ENCODE measurements at regions not wholly inside any gene's neighbourhood (a gene's known extent, or its start where the extent isn't known, plus 50 kb on each side); places are given as distances from the start of the nearest gene placed in this dataset.

DNA sequence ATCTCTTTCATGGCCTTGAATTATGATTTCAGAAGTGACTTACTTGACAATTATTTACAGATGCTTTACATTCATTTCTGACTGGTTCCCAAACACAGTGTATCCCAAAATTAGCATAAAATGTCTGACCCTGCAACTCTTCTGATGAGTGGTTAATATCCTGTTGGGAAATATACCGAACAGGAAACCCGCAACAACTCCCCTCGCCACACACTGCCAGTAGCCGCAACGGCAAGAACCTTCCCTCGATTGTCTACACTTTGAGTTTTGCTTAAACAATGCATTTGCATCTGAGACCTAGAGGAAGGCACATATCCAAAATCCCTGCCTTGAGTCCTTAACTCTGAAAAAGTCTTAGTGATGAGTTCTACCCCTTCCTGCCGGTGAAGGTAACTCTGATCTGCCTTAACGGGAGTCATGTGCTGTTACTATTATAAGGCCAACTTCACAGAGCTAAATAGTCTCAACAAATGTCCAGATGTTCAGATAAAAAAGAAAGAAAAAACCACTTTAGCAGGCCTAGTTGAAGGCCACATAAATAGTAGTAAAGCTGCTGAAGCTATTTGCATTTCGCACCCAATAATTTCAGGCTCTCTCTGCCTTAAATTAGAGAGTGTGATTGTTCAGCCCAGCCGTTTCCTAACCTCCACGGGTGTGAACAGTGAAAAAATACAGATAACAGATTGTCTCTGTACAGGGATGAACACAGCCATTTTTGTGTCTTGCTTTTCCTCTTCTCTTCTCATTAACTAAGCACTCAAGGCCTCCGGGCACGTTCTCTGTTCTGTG is 321.1 kb downstream of the HS3ST3B1 start:
- H3K36me3 Mint-ChIP-seq (ENCODE audit: low read depth): no peaks in the 10 kb centered on the region
- no peak overlapping the region for H3K4me3 Mint-ChIP-seq

DNA sequence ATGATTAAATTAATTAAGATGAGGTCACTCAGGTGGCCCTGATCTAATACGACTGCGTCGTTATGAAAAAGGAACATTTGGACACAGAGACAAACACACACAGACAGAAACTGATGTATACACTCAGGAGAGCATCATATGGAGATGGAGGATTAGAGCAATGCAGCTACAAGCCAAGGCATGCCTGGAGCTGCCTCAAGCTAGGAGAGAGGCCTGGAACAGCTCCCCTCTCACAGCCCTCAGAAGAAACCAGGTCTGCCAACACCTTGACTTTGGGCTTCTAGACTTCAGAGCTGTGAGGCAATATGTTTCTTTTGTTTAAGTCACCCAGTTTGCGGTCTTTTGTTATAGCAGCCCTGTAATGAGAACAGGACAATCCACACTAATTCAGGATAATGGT is 318.9 kb downstream of the HS3ST3B1 start:
- H3K4me3 Mint-ChIP-seq: no peak overlapping the region
- no peaks in the 10 kb centered on the region for H3K9me3 Mint-ChIP-seq
- no peak overlapping the region for H3K27ac Mint-ChIP-seq
- H3K36me3 Mint-ChIP-seq (ENCODE audit: low read depth): no peaks in the 10 kb centered on the region
- H3K4me1 Mint-ChIP-seq (ENCODE audit: low read depth): no peaks in the 10 kb centered on the region
- H3K27me3 Mint-ChIP-seq (ENCODE audit: low read depth): no peaks in the 10 kb centered on the region

More for the DNA sequence above, 321.1 kb downstream of the HS3ST3B1 start:
- H3K4me1 Mint-ChIP-seq (ENCODE audit: low read depth): no peaks in the 10 kb centered on the region
- no peak overlapping the region for H3K27ac Mint-ChIP-seq
- H3K9me3 Mint-ChIP-seq: no peaks in the 10 kb centered on the region
- H3K27me3 Mint-ChIP-seq (ENCODE audit: low read depth): no peaks in the 10 kb centered on the region

DNA sequence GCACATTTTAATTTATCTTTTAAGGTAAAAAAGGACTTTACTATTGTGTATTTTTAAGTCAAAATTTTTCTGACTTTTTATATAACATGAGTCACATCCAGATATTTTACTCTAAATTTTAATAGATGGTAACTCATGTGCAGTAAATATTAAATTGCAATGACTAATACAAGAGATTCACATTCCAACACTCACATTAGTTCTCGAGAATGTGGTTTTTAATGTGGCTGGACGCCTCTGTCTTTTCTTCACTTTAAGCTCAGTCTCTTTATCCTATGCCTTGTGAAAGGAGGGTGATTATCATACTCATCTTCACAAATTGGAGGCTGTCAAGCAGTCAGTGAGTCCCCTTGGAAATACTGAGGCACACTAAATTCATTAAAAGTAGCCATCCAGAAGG is 315.6 kb downstream of the HS3ST3B1 start:
- H3K27ac Mint-ChIP-seq: no peak overlapping the region
- no peak overlapping the region for H3K4me3 Mint-ChIP-seq
- H3K9me3 Mint-ChIP-seq: peaks cover 3% of the 10 kb centered on the region
- no peaks in the 10 kb centered on the region for H3K27me3 Mint-ChIP-seq (ENCODE audit: low read depth)
- no peaks in the 10 kb centered on the region for H3K4me1 Mint-ChIP-seq (ENCODE audit: low read depth)
- H3K36me3 Mint-ChIP-seq (ENCODE audit: low read depth): no peaks in the 10 kb centered on the region

DNA sequence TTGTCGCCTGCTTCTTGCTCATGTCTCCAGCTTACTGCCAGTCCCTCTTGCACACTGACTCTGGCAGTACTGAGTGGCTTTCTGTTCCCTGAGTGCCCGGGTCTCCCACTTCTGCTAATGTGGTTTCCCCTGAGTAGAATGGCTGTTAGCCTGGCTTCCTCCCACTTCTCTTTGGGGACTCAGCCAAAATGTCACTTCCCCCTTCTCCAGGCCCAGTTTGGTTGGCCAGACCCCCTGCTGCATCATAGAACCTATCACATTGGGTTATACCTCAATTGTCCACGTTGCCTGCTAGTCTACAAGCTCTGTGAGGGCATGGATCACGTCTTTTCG is 304.4 kb downstream of the HS3ST3B1 start:
- no peaks in the 10 kb centered on the region for H3K27me3 Mint-ChIP-seq (ENCODE audit: low read depth)
- no peaks in the 10 kb centered on the region for H3K36me3 Mint-ChIP-seq (ENCODE audit: low read depth)
- H3K27ac Mint-ChIP-seq: no peak overlapping the region
- peaks cover 13% of the 10 kb centered on the region for H3K9me3 Mint-ChIP-seq
- no peaks in the 10 kb centered on the region for H3K4me1 Mint-ChIP-seq (ENCODE audit: low read depth)
- no peak overlapping the region for H3K4me3 Mint-ChIP-seq

DNA sequence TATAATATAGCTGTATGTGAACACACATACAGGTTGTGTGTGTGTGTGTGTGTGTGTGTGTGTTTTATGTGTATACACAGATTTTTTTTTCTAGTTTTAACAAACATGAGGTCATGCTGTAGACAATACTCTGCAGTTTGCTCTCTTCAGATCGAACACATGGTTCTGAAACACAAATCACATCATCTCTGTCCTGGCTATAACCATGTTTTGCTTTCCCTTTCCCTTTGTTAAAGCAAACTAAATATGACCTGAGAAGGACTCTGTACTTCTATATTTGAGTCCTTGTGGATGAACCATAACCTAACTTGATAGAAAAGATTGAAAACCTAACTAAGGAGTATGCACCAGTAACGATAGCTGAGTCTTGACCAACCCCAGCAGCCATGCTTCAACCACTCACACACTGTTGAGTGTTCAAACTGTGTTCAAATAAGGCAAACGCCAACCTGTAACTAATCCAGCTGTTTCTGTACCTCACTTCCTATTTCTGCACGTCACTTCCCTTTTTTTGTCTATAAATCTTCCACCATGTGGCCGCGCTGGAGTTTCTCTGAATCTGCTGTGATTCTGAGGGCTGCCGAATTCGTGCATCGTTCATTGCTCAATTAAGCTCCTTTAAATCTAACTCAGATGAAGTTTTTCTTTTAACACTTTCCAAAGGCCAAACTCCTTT is 303.8 kb downstream of the HS3ST3B1 start:
- Mint-ChIP-seq H3K36me3 (ENCODE audit: low read depth) (no peaks in the 10 kb centered on the region), H3K27me3 (ENCODE audit: low read depth) (no peaks in the 10 kb centered on the region), H3K9me3 (peaks cover 9% of the 10 kb centered on the region), H3K4me1 (ENCODE audit: low read depth) (no peaks in the 10 kb centered on the region), H3K27ac (no peak overlapping the region), H3K4me3 (no peak overlapping the region)

DNA sequence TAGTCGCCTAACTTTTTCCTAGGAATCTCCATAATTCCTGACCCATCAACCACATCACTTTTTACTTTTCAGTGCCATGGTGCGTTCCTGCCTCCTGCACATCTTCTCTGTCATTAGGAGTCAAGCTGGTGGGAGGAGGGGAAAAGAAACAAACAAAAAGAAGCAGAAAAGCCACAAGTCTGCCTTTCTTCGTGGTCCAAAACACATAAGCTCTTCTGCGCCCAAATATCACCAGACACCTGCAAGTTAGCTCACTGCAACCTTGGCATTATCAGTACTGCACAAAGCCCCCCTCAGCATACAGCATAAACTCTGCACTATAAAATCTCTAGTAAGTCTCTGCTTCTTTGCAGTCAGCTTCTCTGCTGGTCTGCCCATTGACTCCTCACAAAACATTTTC is 295.3 kb downstream of the HS3ST3B1 start:
- Mint-ChIP-seq H3K36me3 (ENCODE audit: low read depth) (no peaks in the 10 kb centered on the region), H3K4me3 (no peak overlapping the region), H3K27me3 (ENCODE audit: low read depth) (peaks cover 4% of the 10 kb centered on the region), H3K4me1 (ENCODE audit: low read depth) (no peaks in the 10 kb centered on the region), H3K27ac (no peak overlapping the region), H3K9me3 (peaks cover 3% of the 10 kb centered on the region)

DNA sequence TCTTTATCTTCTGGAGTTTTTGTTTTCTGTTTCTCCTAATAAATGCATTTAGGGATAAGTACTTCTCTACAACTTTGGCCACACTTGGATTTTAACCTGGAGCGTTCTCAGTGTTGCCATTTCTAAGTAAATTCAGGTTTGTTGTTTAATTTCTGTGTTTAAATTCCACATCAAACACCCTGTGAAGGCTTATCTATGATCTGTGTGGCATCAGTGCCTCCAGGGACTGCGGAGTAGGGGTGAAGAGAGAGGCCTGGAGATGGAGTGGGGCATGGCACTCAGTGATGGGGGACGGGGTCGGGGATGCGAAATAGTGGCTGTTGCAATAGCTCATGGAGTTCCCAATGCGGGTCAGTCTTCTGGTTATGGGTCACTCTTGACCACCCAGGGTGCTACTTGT is 294.8 kb downstream of the HS3ST3B1 start:
- no peaks in the 10 kb centered on the region for H3K4me1 Mint-ChIP-seq (ENCODE audit: low read depth)
- peaks cover 3% of the 10 kb centered on the region for H3K9me3 Mint-ChIP-seq
- no peak overlapping the region for H3K27ac Mint-ChIP-seq
- no peak overlapping the region for H3K4me3 Mint-ChIP-seq
- peaks cover 4% of the 10 kb centered on the region for H3K27me3 Mint-ChIP-seq (ENCODE audit: low read depth)
- H3K36me3 Mint-ChIP-seq (ENCODE audit: low read depth): no peaks in the 10 kb centered on the region

DNA sequence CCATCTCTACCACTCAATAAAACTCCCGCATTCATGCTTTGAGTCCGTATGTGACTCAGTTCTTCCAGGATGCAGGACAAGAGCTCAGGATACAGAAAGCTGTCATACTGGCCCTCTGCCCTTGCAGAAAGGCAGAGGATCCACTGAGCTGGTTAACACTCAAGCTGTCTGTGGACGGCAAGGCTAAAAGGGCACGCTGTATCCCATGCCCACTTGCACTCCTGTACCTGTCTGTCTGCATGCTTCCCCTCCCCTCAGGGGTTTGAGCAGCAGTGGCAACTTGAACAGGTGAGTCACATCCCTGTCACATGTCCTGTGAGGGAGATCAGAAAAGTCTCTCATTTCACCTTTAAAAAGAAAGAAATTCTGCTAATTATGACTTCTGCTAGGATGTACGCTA is 293.8 kb downstream of the HS3ST3B1 start:
- H3K36me3 Mint-ChIP-seq (ENCODE audit: low read depth): no peaks in the 10 kb centered on the region
- H3K4me3 Mint-ChIP-seq: no peak overlapping the region
- H3K9me3 Mint-ChIP-seq: peaks cover 3% of the 10 kb centered on the region
- H3K27ac Mint-ChIP-seq: no peak overlapping the region
- peaks cover 4% of the 10 kb centered on the region for H3K27me3 Mint-ChIP-seq (ENCODE audit: low read depth)
- no peaks in the 10 kb centered on the region for H3K4me1 Mint-ChIP-seq (ENCODE audit: low read depth)

DNA sequence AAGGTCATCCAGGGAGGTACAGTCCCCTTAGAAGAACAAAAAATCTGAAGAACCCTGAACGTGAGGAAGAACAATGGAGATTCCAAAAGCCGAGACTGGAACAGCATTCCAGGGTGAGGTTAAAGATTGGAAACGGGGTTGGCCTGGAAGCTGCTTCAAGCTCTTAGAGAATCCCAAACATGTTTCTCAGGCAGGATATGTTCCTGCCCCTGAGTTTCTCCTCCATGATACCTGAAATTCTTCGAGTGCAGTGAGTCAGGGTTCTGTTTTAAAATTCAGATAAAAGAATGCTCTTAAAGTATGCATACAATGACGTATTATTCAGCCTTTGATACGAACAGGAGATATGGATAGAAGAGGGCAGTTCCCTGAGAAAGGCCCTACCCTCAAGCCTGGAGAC is 293.1 kb downstream of the HS3ST3B1 start:
- Mint-ChIP-seq H3K9me3 (no peaks in the 10 kb centered on the region), H3K4me3 (no peak overlapping the region), H3K27me3 (ENCODE audit: low read depth) (peaks cover 4% of the 10 kb centered on the region), H3K36me3 (ENCODE audit: low read depth) (no peaks in the 10 kb centered on the region), H3K27ac (no peak overlapping the region), H3K4me1 (ENCODE audit: low read depth) (no peaks in the 10 kb centered on the region)

DNA sequence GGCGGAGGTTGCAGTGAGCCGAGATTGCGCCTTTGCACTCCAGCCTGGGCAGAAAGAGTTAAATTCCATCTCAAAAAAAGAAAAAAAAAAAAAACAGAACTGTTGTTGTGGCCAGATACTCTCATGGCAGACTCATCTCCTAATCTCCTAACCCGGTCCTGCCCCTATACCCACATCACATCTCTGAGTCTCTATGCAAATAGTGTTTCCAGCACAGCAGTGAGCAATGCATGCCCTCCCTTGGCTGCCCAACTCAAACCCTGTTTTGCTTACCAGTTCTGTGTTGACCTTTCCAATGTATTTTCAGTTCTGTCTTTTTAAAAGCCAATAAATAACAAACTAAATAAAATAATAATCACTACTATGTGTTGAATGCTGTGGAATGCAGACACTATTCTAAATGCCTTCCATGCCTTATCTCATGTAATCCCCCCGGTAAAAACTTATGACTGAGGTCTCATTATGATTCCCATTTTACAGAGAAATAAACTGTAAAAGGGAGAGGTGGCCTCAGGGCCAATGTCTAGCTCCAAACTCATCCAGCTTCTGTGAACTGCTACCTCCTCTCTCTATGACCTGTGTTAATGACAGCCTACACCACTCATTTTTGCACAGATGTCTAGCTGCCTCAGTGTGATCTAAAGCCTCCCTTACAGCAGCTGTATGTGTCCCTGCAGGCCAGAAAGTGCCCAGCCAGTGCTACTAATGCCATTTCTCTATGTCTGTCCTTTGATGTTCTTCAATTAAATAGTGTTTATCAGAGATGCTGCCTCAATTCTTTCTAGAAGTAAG is 289.8 kb downstream of the HS3ST3B1 start:
- Mint-ChIP-seq H3K9me3 (no peaks in the 10 kb centered on the region), H3K27ac (no peak overlapping the region), H3K4me1 (ENCODE audit: low read depth) (no peaks in the 10 kb centered on the region), H3K36me3 (ENCODE audit: low read depth) (no peaks in the 10 kb centered on the region), H3K27me3 (ENCODE audit: low read depth) (peaks cover 7% of the 10 kb centered on the region), H3K4me3 (no peak overlapping the region)

DNA sequence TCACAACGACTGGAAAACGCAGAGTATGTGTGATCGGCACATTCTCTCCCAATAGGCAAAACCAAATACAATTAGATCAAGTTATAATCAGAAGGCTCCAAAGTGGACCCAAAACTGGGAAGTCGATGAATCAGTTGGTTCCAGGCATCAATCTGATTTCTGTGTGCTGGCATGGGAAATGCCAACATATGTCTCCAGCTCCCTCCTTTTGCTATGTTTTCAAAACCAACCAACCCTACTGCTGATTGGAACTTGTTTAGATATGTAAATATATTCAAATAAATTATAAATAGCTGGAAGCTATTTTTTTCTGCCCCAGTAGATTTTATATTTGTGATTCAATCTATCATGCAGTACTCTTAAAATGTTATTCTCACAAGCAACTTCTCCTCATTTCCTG is 284.2 kb downstream of the HS3ST3B1 start:
- Mint-ChIP-seq H3K9me3 (peaks cover 3% of the 10 kb centered on the region), H3K27ac (no peak overlapping the region), H3K36me3 (ENCODE audit: low read depth) (no peaks in the 10 kb centered on the region), H3K27me3 (ENCODE audit: low read depth) (peaks cover 3% of the 10 kb centered on the region), H3K4me3 (no peak overlapping the region), H3K4me1 (ENCODE audit: low read depth) (no peaks in the 10 kb centered on the region)

DNA sequence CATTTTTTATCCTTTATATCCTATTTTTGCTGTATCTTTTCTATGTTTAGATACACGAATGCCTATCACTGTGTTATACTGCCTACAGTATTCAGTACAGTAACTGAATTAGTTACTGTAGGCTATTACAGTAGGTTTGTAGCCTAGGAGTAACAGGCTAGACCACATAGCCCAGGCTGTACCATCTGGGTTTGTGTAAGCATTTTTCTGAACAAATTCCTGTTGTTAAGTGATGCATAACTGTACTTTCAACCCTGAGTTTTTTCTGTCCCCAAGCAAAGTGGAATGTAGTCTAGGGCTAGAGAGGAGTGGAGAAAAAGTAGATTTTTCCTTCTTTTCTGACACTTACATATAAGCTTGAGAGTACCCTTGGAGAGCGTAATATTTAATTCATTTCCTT is 282.1 kb downstream of the HS3ST3B1 start:
- H3K27me3 Mint-ChIP-seq (ENCODE audit: low read depth): peaks cover 3% of the 10 kb centered on the region
- H3K4me3 Mint-ChIP-seq: no peak overlapping the region

DNA sequence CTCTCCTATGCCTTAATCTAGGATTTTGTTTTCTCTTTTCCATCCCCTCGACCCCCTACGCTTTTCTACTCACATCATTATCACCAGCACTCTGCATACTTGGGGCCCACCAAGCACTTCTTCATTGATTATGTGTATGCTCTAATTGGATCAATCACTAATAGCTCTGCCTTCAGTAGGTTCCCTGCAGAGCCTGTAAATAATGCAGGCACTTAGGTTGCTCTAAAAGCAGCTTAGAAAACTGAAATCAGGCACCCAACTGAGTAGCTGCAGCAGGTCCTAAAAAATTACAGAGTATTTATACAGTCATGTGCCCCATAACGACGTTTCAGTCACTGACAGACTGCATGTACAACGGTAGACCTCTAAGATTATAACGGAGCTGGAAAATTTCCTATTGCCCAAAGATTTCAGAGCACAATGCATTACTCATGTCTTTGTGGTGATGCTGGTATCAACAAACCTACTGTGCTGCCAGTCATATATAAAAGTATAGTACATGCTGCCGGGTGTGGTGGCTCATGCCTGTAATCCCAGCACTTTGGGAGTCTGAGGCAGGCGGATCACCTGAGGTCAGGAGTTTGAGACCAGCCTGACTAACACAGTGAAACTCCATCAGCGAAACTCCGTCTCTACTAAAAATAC is 280.4 kb downstream of the HS3ST3B1 start:
- no peak overlapping the region for H3K4me3 Mint-ChIP-seq
- H3K9me3 Mint-ChIP-seq: peaks cover 3% of the 10 kb centered on the region
- H3K36me3 Mint-ChIP-seq (ENCODE audit: low read depth): no peaks in the 10 kb centered on the region
- H3K27me3 Mint-ChIP-seq (ENCODE audit: low read depth): no peaks in the 10 kb centered on the region
- H3K4me1 Mint-ChIP-seq (ENCODE audit: low read depth): no peaks in the 10 kb centered on the region
- H3K27ac Mint-ChIP-seq: no peak overlapping the region

More for the DNA sequence above, 282.1 kb downstream of the HS3ST3B1 start:
- Mint-ChIP-seq H3K36me3 (ENCODE audit: low read depth) (no peaks in the 10 kb centered on the region), H3K9me3 (peaks cover 3% of the 10 kb centered on the region), H3K27ac (no peak overlapping the region), H3K4me1 (ENCODE audit: low read depth) (no peaks in the 10 kb centered on the region)

DNA sequence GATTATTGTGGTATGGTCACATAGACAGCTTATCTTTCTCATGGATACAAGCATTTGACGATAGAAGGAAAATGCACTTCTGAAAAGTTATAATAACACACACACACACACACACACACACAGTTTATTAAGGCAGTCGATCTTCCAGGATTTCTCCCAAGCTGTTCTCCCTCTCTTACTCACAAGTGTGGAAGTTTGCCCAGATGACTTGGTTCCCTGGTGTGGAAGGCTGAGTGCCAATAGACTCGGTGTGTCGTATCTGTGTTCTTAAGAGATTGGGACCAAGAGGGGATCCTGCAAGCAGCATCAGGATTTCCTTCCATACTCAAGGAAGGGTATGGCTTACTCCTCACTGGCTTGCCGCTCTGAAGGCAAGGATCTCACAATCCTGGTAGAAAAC is 279.6 kb downstream of the HS3ST3B1 start:
- no peak overlapping the region for H3K4me3 Mint-ChIP-seq
- no peaks in the 10 kb centered on the region for H3K27me3 Mint-ChIP-seq (ENCODE audit: low read depth)
- peaks cover 3% of the 10 kb centered on the region for H3K9me3 Mint-ChIP-seq
- no peaks in the 10 kb centered on the region for H3K4me1 Mint-ChIP-seq (ENCODE audit: low read depth)
- H3K27ac Mint-ChIP-seq: no peak overlapping the region
- no peaks in the 10 kb centered on the region for H3K36me3 Mint-ChIP-seq (ENCODE audit: low read depth)
